ENCODE measurements at regions not wholly inside any gene's neighbourhood (a gene's known extent, or its start where the extent isn't known, plus 50 kb on each side); places are given as distances from the start of the nearest gene placed in this dataset.

GRCh38 chr3:177591379-177591778 lies 394.1 kb upstream of the TBL1XR1 start:
- H3K4me3 ChIP-seq (ENCODE audit: low read length), result no peak overlapping the region
- H3K4me1 ChIP-seq (ENCODE audit: insufficient read depth, low read length), result peaks cover 63% of the 10 kb centered on the region
- intact Hi-C loops (cut with micrococcal nuclease), result loop anchor here (5.0 to 10.0 kb wide), 4 partner anchors 117 to 793 kb away; no protein-coding TSS in a partner anchor
- ChIA-PET CTCF (no interaction called here), POLR2A (ENCODE audit: unreplicated experiment) (no interaction called here)
- ATAC-seq (no peak), DNase-seq (no peak)
- H3K9ac ChIP-seq (ENCODE audit: low read length), result no peak overlapping the region
- no peak for TF ChIP-seq EZH2phosphoT487 (IDR thresholded peaks at IDR 0.05; ENCODE audit: borderline replicate concordance, low read length)
- no peak for TF ChIP-seq EZH2 (IDR thresholded peaks at IDR 0.05; ENCODE audit: low read length, unreplicated experiment)
- TF ChIP-seq CTCF (conservative IDR thresholded peaks at IDR 0.05; ENCODE audit: low read depth, low read length), result no peak
- H4K20me1 ChIP-seq (ENCODE audit: low read length), result no peaks in the 10 kb centered on the region
- H3K27ac ChIP-seq (ENCODE audit: low read length), result no peak overlapping the region
- no peaks in the 10 kb centered on the region for H3K9me3 ChIP-seq (ENCODE audit: low read length)
- H3F3A ChIP-seq (ENCODE audit: low read length, unreplicated experiment), result no peaks in the 10 kb centered on the region
- no peaks in the 10 kb centered on the region for H3K27me3 ChIP-seq (ENCODE audit: low read length)
- no peak overlapping the region for H2AFZ ChIP-seq (ENCODE audit: low read length)
- no peak overlapping the region for H3K4me2 ChIP-seq (ENCODE audit: low read length)
- BruUV-seq (replicated peaks), result no TSS peak
- H3K9me2 ChIP-seq (replicated peaks; ENCODE audit: low read length), result no peaks in the 10 kb centered on the region
- no peaks in the 10 kb centered on the region for H3K79me2 ChIP-seq (ENCODE audit: low read length)
- H3K36me3 ChIP-seq (ENCODE audit: low read depth, low read length), result no peaks in the 10 kb centered on the region

GRCh38 chr3:177594096-177594495 lies 396.8 kb upstream of the TBL1XR1 start:
- no peaks in the 10 kb centered on the region for H3K9me2 ChIP-seq (replicated peaks; ENCODE audit: low read length)
- no peak for TF ChIP-seq EZH2phosphoT487 (IDR thresholded peaks at IDR 0.05; ENCODE audit: borderline replicate concordance, low read length)
- no peak for TF ChIP-seq EZH2 (IDR thresholded peaks at IDR 0.05; ENCODE audit: low read length, unreplicated experiment)
- TF ChIP-seq CTCF (conservative IDR thresholded peaks at IDR 0.05; ENCODE audit: low read depth, low read length), result no peak
- no peak overlapping the region for H3K4me3 ChIP-seq (ENCODE audit: low read length)
- peaks cover 3% of the 10 kb centered on the region for H3F3A ChIP-seq (ENCODE audit: low read length, unreplicated experiment)
- H3K4me1 ChIP-seq (ENCODE audit: insufficient read depth, low read length), result peaks cover 79% of the 10 kb centered on the region
- H3K9ac ChIP-seq (ENCODE audit: low read length), result peak overlapping the region; percentile 1; the same call in 1 of the 2 replicates
- H3K79me2 ChIP-seq (ENCODE audit: low read length), result no peaks in the 10 kb centered on the region
- peak overlapping the region; percentile 59 for H2AFZ ChIP-seq (ENCODE audit: low read length)
- H3K27ac ChIP-seq (ENCODE audit: low read length), result peak overlapping the region; percentile 69
- ATAC-seq (no peak), DNase-seq (peak; percentile 54)
- intact Hi-C loops (cut with micrococcal nuclease), result loop anchor here (5.0 to 10.0 kb wide), 4 partner anchors 119 to 791 kb away; no protein-coding TSS in a partner anchor
- no TSS peak for BruUV-seq (replicated peaks)
- H3K36me3 ChIP-seq (ENCODE audit: low read depth, low read length), result no peaks in the 10 kb centered on the region
- peak overlapping the region; percentile 62 for H3K4me2 ChIP-seq (ENCODE audit: low read length)
- no peaks in the 10 kb centered on the region for H3K9me3 ChIP-seq (ENCODE audit: low read length)
- no peaks in the 10 kb centered on the region for H3K27me3 ChIP-seq (ENCODE audit: low read length)
- H4K20me1 ChIP-seq (ENCODE audit: low read length), result no peaks in the 10 kb centered on the region
- CTCF ChIA-PET, result no interaction called here
- POLR2A ChIA-PET (ENCODE audit: unreplicated experiment), result no interaction called here

- Histone ChIP-seq H3K9me2 (replicated peaks; ENCODE audit: low read length) (no peaks in the 10 kb centered on the region), H3K4me1 (ENCODE audit: insufficient read depth, low read length) (peaks cover 66% of the 10 kb centered on the region), H2AFZ (ENCODE audit: low read length) (no peak overlapping the region), H3K4me2 (ENCODE audit: low read length) (peak overlapping the region; percentile 62; the same call in 1 of the 2 replicates), H3K27me3 (ENCODE audit: low read length) (no peaks in the 10 kb centered on the region), H3K36me3 (ENCODE audit: low read depth, low read length) (no peaks in the 10 kb centered on the region), H3K79me2 (ENCODE audit: low read length) (no peaks in the 10 kb centered on the region), H3K27ac (ENCODE audit: low read length) (peak overlapping the region; percentile 15; the same call in 1 of the 2 replicates), H3K9me3 (ENCODE audit: low read length) (no peaks in the 10 kb centered on the region), H4K20me1 (ENCODE audit: low read length) (no peaks in the 10 kb centered on the region), H3K9ac (ENCODE audit: low read length) (no peak overlapping the region), H3K4me3 (ENCODE audit: low read length) (no peak overlapping the region), H3F3A (ENCODE audit: low read length, unreplicated experiment) (peaks cover 3% of the 10 kb centered on the region)
- BruUV-seq (replicated peaks), result no TSS peak
- DNase-seq, result no peak
- ATAC-seq, result no peak
- CTCF ChIA-PET, result no interaction called here
- POLR2A ChIA-PET (ENCODE audit: unreplicated experiment), result no interaction called here
- intact Hi-C loops (cut with micrococcal nuclease), result loop anchor here (10.0 kb wide), 3 partner anchors 121 to 789 kb away; no protein-coding TSS in a partner anchor
- TF ChIP-seq EZH2phosphoT487 (IDR thresholded peaks at IDR 0.05; ENCODE audit: borderline replicate concordance, low read length), result no peak
- no peak for TF ChIP-seq EZH2 (IDR thresholded peaks at IDR 0.05; ENCODE audit: low read length, unreplicated experiment)
- TF ChIP-seq CTCF (conservative IDR thresholded peaks at IDR 0.05; ENCODE audit: low read depth, low read length), result no peak
Observed at GRCh38 chr3:177595530-177596188, 398.4 kb upstream of the TBL1XR1 start.

Measured in PC-3 (cell line).